ENCODE measurements at regions not wholly inside any gene's neighbourhood (a gene's known extent, or its start where the extent isn't known, plus 50 kb on each side); places are given as distances from the start of the nearest gene placed in this dataset.

GRCh38 chr3:43950775-43951174, 260.0 kb downstream of the ABHD5 start:
- no peak for DNase-seq (ENCODE audit: low read depth in 3 of 3)

- no peak for DNase-seq (ENCODE audit: low read depth in 3 of 3)
Observed at GRCh38 chr3:43951813-43952212, 261.1 kb downstream of the ABHD5 start.

DNA sequence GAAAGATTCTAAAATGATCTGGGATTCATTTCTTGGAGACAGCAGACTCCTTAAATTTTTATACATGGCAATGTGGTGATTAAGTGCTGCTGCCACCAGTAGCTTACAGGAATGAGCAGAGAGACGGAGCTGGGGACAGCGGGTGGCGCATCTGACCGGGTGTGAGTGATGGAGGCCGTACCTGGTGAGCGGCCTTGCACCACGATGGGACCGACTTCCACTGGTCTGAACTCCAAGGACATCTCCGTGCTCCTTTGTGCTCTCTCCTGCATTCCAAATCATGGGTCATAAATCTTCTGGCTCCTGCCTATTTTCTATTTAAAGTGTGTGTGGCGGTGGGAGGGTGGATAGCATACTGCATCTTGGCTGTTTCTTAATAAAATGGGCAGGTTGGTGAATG, 262.6 kb downstream of the ABHD5 start:
- no peak for DNase-seq (ENCODE audit: low read depth in 3 of 3)

- no peak for DNase-seq (ENCODE audit: low read depth in 3 of 3)
Observed at GRCh38 chr3:43953814-43954692, 263.3 kb downstream of the ABHD5 start.

DNA sequence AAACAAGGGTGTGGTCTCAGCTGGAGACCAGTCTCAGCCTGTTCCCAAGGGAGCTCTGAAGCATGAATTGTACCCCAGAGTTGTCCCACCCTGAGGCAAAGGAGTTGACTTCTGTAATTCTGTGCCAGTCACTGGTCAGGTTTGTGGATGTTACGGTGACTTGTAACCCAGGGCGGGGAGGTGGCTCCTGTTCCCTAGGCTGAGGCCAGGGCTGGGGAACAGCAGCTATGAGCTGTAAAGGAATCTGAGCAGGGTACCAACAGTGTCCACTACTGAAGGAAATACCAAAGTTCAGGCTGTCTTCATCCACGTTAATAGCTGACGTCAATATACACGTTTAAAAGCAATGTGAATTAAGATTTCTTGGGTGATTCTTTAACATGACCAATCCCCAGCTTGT, 266.2 kb downstream of the ABHD5 start:
- DNase-seq (ENCODE audit: low read depth in 3 of 3), result no peak

DNA sequence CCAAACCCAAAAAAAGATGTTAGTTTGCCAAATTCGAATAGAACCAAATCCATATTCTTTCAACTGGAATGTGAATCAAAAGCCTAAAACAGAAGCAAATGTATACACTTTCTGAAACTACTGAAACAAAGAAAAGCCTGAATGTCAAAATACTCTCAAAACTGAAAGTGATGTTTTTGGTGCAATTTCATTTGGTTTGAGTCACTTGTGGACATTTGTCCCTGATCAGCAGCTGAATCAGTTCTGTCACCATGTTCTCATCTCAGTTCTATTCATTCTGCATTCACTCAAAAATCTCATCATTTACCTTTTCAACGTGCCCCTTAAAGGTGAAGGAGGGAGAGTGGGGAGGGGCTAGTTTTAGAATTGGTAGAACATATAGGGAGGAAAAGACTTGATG, 266.8 kb downstream of the ABHD5 start:
- no peak for DNase-seq (ENCODE audit: low read depth in 3 of 3)

DNA sequence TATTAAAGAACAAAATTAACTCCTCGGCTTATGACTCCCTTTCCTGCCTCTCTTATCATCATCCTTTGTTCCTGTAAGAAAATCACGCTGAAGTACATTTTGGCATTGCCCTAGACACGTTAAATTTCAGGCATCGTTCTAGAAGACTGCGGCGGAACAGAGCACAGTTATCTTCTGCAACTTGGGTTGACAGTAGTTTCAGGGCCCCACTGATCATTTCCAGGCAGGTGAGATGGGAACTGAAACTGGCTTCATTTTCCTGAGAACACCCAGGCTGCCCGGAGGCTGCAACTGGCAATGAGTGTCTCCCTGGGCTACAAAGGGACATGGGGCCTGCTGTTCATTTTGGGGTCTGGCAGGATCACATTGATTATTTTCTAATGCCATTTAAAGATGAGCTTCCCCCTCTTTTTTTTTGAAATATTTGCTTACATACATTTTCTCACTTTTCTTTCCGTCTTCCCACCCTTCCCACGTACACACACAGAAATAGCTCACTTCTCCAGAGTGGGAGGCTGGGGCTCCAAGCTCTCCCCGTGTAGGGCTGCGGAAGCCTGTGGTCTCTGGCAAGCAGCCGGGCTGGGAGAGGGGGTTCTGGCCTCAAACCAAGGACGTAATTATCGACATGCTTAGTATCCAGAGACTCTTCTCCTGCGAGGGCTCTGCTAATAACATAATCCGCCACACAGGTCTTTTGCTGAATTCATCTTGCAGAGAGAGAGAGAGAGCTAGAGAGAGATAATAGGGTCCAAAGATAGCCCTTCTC, 267.4 kb downstream of the ABHD5 start:
- no peak for DNase-seq (ENCODE audit: low read depth in 3 of 3)

GRCh38 chr3:43958973-43959372, 268.2 kb downstream of the ABHD5 start:
- no peak for DNase-seq (ENCODE audit: low read depth in 3 of 3)

DNA sequence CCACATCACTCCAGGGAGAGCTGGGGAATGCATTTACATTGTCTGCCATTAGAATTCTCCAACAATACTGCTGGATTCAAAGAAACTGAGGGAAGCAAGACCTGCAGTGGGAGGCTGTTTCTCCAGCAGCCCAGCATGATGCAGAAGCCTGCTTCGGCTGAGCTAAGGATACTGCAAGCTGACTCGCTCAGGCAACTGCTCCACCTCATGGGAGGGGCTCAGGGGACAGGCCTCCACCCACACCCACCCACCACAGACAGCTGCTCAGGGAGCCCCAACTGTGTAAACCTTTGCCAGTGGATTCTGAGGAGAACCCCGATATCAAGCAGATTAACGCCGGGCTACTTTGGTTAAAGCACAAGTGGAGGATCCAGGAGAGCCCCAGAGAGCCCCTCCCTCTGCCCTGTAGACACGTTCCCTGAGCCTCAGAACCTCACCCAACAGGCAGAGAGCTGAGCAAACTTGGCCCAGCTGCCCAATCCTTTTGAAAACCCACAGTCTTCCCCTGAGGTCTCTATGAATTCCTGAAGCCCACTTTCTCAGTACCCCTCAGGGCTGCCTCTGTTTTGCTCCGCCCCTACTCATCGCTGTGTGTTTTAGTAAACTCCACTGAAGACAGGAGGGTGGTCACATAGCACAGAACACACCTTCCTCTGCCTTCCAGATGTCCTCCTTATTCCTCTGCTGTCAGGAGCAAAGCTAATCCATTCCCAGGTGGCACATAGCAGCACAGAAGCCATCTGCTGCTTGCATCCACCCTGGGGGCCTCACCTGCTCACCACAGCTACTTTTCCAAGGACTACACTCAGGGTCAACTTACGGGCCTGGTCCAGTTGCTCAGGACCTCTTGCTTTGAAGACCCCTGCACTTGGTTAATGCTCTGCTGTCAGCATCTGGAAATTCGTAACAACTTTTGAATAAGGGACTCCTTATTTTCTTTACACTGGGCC, 269.0 kb downstream of the ABHD5 start:
- DNase-seq (ENCODE audit: low read depth in 3 of 3), result no peak

- DNase-seq (ENCODE audit: low read depth in 3 of 3), result no peak
Observed at GRCh38 chr3:43960448-43960840, 269.7 kb downstream of the ABHD5 start.

- no peak for DNase-seq (ENCODE audit: low read depth in 3 of 3)
Observed at GRCh38 chr3:43962043-43962442, 271.3 kb downstream of the ABHD5 start.

DNA sequence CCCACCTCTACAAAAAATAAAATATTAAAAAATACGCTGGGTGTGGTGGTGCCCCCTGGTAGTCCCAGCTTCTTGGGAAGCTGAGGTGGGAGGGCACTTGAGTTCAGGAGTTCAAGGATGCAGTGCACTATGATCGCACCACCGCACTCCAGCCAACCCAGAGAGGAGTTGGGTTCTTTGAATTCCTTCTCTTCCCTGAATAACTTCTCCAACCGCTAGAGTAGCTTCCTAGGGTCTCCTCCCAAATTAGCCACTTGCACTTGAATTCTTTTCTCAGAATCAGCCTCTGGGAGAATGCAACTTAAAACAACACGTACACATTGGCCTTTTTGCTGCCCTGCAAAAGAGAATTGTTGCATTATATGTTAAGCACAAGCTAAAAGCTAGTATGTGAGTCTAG, 272.5 kb downstream of the ABHD5 start:
- DNase-seq (ENCODE audit: low read depth in 3 of 3), result no peak

DNA sequence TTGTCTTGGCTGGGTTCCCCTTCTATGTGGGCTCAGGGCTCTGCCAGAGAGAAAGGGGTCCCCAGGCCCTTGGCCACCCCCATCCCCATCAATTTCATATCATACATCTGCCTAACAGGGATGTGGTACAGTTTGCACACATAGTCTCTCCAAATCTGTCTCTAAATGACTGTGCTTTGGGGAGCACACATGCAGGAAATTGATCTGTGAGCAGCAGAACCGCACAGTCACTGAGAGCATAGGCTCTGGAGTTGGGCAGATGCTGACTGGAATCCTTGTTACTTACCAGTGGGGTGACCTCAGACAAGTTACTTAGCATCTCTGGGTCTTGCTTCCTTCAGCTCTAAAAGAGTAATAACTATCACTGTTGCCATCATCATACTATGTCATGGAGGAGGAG, 273.9 kb downstream of the ABHD5 start:
- DNase-seq (ENCODE audit: low read depth in 3 of 3), result no peak

DNA sequence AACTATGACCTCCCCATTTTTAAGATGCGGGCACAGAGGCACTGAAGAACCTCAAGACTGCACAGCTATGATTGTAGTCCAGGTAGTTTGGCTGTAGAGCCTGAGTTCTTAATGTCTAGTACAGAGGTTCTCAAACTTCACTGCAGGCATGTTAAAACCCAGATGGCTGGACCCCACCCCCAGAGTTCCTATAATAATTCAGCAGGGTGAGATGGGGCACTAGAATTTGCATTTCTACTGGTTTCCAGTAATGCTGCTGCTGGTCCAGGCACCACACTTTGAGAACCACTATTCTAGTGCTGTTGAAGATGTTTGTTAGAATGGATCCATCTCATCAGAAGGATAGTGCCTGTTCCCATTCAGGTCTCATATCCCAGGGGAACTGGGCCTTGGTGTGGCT, 274.9 kb downstream of the ABHD5 start:
- DNase-seq (ENCODE audit: low read depth in 3 of 3), result no peak

DNA sequence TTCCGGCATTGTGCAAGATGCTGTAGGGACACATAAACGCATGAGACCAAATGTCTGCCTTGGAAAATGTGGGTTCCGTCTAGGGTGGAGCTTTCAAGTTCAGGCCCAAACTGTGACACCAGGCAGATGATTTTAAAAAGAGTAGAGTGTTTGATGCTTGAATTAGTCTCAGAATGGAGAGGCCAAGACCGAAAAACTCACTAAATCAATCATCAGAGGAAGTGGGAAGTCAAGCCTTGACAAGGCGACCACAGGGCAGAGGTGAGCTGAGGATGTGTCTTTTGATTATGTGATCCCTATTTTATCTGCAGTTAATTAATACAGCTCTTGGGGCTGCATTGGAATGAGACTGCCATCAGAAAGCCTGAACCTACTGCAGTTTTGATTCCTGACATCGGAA, 275.4 kb downstream of the ABHD5 start:
- no peak for DNase-seq (ENCODE audit: low read depth in 3 of 3)

DNA sequence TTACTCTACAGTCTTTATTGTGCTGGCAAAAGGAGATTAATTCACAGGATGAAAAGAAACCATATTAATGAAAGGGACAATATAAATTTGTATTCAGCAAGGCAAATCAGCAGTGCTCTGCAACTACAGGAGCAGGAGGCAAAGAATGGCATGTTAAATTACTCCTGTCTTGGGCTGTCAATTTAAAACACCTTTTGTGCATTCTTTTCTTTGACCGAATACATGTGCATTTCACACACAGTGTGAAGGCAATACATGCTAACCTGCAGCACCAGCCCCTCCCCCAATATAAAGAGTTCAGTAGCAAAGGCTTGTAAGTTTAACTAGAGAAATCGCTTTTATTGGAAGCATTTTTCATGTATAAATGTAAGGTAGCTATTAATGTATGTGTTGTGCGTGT, 275.2 kb upstream of the TOPAZ1 start:
- DNase-seq (ENCODE audit: low read depth in 3 of 3), result no peak

DNA sequence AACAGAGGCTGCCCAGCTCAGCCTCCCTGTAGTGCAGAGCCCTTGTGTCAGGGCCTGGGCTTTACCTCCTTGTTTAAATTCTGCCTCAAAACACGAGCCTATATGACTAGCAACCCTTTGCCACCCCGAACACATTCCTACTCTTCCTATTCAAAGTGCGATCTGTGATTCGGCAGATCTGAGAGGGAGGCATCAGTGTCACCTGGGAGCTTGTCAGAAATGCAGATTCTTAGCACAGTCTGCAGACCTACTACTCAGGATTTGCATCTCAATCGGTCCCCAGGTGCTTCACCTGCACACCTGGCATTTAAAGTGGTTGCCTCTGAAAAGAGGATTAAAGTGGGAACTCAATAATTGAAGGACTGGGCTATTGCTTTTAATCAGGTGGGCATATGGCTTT, 273.2 kb upstream of the TOPAZ1 start:
- no peak for DNase-seq (ENCODE audit: low read depth in 3 of 3)

- no peak for DNase-seq (ENCODE audit: low read depth in 3 of 3)
Observed at GRCh38 chr3:43969944-43970343, 271.7 kb upstream of the TOPAZ1 start.

GRCh38 chr3:43970351-43970750, 271.3 kb upstream of the TOPAZ1 start:
- DNase-seq (ENCODE audit: low read depth in 3 of 3), result no peak

GRCh38 chr3:43970920-43971319, 270.8 kb upstream of the TOPAZ1 start:
- no peak for DNase-seq (ENCODE audit: low read depth in 3 of 3)

- no peak for DNase-seq (ENCODE audit: low read depth in 3 of 3)
Observed at GRCh38 chr3:43971486-43971885, 270.2 kb upstream of the TOPAZ1 start.

GRCh38 chr3:43978708-43979107, 263.0 kb upstream of the TOPAZ1 start:
- DNase-seq (ENCODE audit: low read depth in 3 of 3), result no peak
